ENCODE measurements at regions not wholly inside any gene's neighbourhood (a gene's known extent, or its start where the extent isn't known, plus 50 kb on each side); places are given as distances from the start of the nearest gene placed in this dataset.

DNA sequence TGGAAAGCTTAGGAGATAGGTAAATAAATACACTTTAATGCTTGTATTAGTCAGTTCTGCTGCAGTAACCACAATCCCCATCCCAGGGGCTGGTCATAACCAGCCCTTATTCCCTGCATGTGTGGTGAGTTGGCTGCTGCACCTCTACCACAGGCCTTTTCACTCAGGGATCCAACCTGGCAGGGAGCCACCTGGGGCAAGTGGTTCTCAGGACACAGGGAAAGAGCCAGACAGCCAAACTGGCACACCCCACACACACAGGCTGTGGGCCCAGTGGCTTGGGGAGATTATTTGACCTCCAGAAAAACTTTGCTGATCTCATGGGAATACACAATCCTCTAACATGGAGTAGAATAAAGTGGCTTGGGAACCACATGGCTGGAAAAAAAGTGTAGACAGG is 400.0 kb upstream of the RNF32 start:
- DNase-seq = no peak
- intact Hi-C loops (cut with DNase I) = no loop called here
- no peak overlapping the region for H3K27ac ChIP-seq (ENCODE audit: low read depth in 2 of 2, low read length in 2 of 2)
- H3K4me1 ChIP-seq (ENCODE audit: control insufficient read depth in 2 of 3, insufficient read depth in 2 of 3, low read depth in 1 of 3, low read length in 3 of 3) = no peaks in the 10 kb centered on the region
- TF ChIP-seq, protein P1, sequence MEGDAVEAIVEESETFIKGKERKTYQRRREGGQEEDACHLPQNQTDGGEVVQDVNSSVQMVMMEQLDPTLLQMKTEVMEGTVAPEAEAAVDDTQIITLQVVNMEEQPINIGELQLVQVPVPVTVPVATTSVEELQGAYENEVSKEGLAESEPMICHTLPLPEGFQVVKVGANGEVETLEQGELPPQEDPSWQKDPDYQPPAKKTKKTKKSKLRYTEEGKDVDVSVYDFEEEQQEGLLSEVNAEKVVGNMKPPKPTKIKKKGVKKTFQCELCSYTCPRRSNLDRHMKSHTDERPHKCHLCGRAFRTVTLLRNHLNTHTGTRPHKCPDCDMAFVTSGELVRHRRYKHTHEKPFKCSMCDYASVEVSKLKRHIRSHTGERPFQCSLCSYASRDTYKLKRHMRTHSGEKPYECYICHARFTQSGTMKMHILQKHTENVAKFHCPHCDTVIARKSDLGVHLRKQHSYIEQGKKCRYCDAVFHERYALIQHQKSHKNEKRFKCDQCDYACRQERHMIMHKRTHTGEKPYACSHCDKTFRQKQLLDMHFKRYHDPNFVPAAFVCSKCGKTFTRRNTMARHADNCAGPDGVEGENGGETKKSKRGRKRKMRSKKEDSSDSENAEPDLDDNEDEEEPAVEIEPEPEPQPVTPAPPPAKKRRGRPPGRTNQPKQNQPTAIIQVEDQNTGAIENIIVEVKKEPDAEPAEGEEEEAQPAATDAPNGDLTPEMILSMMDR (IDR thresholded peaks at IDR 0.05; ENCODE audit: borderline replicate concordance, extremely low read depth, insufficient read depth) = no peak
- no peak overlapping the region for H3K9ac ChIP-seq (ENCODE audit: low read length in 3 of 3)
- H3K36me3 ChIP-seq (ENCODE audit: control insufficient read depth in 2 of 3, insufficient read depth in 3 of 3, low read length in 3 of 3) = no peaks in the 10 kb centered on the region
- H3K9me3 ChIP-seq (ENCODE audit: control insufficient read depth in 2 of 3, insufficient read depth in 1 of 3, low read length in 3 of 3) = peaks cover 0 to 2% (median 0%) of the 10 kb centered on the region in 3 donors
- no peaks in the 10 kb centered on the region for H3K27me3 ChIP-seq (ENCODE audit: control insufficient read depth, insufficient read depth, low read length)
- no peak for FAIRE-seq
- no peak overlapping the region for H3K4me3 ChIP-seq (ENCODE audit: low read length in 3 of 3)

DNA sequence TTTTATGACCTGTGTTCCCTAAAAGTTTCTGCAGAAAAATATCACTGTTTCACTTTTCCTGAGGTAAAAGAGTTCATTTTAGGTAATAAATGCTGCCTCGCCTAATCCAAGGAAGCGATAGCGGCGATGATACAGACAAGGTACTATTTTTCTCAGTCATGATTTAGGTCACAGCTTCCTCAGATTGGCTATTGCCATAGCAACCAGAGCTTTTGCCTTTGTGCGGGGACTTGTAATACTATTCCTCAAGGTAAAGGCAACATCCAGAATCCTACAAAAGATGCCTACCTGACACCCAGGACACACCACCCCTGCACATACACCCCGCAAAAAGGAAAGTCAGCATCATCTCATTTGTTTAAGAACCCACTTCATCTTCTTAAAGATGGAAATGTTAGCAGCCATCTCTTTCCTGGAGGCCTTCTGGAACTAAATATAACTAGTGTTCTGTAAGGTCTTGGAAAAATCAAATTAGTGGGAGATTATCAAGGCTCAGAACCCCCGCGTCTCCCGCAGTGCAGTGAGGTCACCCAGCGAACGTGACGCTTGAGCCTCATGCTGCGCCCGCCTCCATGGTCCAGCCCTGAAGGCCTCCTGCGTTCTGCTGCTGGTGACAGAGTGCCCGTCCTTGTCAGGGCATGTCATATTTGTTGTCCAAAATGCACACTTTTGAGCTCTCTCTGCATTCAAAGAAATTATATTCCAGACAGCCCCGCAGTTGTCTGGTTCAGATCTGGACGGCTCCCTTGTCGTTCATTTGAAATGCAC is 402.0 kb upstream of the RNF32 start:
- Histone ChIP-seq H3K36me3 (ENCODE audit: control insufficient read depth in 2 of 3, insufficient read depth in 3 of 3, low read length in 3 of 3) (no peaks in the 10 kb centered on the region), H3K4me3 (ENCODE audit: low read length in 3 of 3) (no peak overlapping the region), H3K4me1 (ENCODE audit: control insufficient read depth in 2 of 3, insufficient read depth in 2 of 3, low read depth in 1 of 3, low read length in 3 of 3) (no peaks in the 10 kb centered on the region), H3K9ac (ENCODE audit: low read length in 3 of 3) (no peak overlapping the region), H3K27ac (ENCODE audit: low read depth in 2 of 2, low read length in 2 of 2) (no peak overlapping the region), H3K27me3 (ENCODE audit: control insufficient read depth, insufficient read depth, low read length) (no peaks in the 10 kb centered on the region), H3K9me3 (ENCODE audit: control insufficient read depth in 2 of 3, insufficient read depth in 1 of 3, low read length in 3 of 3) (peaks cover 0 to 2% (median 0%) of the 10 kb centered on the region in 3 donors)
- intact Hi-C loops (cut with DNase I) = no loop called here
- TF ChIP-seq, protein P1 (IDR thresholded peaks at IDR 0.05; ENCODE audit: borderline replicate concordance, extremely low read depth, insufficient read depth) = no peak
- no peak for FAIRE-seq
- DNase-seq = no peak

DNA sequence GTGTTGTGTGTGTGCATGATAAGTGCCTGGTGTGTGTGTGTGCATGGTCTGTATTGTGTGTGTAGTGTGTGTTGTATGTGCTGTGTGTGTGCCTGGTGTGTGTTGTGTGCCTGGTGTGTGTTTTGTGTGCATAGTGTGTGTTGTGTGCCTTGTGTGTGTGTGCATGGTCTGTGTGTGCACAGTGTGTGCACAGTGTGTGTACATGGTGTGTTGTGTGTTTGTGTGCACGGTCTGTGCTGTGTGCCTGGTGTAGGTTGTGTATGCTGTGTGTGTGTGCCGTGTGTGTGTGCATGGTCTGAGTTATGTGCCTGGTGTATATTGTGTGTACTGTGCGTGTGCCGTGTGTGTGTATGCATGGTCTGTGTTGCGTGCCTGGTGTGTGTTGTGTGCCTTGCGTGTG is 403.0 kb upstream of the RNF32 start:
- Histone ChIP-seq H3K9ac (ENCODE audit: low read length in 3 of 3) (no peak overlapping the region), H3K27me3 (ENCODE audit: control insufficient read depth, insufficient read depth, low read length) (no peaks in the 10 kb centered on the region), H3K4me3 (ENCODE audit: low read length in 3 of 3) (no peak overlapping the region), H3K4me1 (ENCODE audit: control insufficient read depth in 2 of 3, insufficient read depth in 2 of 3, low read depth in 1 of 3, low read length in 3 of 3) (no peaks in the 10 kb centered on the region), H3K9me3 (ENCODE audit: control insufficient read depth in 2 of 3, insufficient read depth in 1 of 3, low read length in 3 of 3) (peaks cover 0 to 2% (median 0%) of the 10 kb centered on the region in 3 donors), H3K27ac (ENCODE audit: low read depth in 2 of 2, low read length in 2 of 2) (no peak overlapping the region), H3K36me3 (ENCODE audit: control insufficient read depth in 2 of 3, insufficient read depth in 3 of 3, low read length in 3 of 3) (no peaks in the 10 kb centered on the region)
- intact Hi-C loops (cut with DNase I) = no loop called here
- TF ChIP-seq, protein P1 (IDR thresholded peaks at IDR 0.05; ENCODE audit: borderline replicate concordance, extremely low read depth, insufficient read depth) = no peak
- DNase-seq (no peak), FAIRE-seq (no peak)

All from kidney (tissue), 13 donors.